ENCODE measurements at regions not wholly inside any gene's neighbourhood (a gene's known extent, or its start where the extent isn't known, plus 50 kb on each side); places are given as distances from the start of the nearest gene placed in this dataset.

- TF ChIP-seq CTCF (conservative IDR thresholded peaks at IDR 0.05): no peak
- TF ChIP-seq EZH2 (IDR thresholded peaks at IDR 0.05; ENCODE audit: low read depth): no peak
These were observed 85.7 kb upstream of the RALGPS2 start for GRCh38 chr1:178639326-178639725.

Measured in PC-9 (cell line).